Uterus (tissue), 2 donors: ENCODE measurements at regions not wholly inside any gene's neighbourhood (a gene's known extent, or its start where the extent isn't known, plus 50 kb on each side); places are given as distances from the start of the nearest gene placed in this dataset.

Source experiments
- POLR2A ChIP-seq, 2 donors: fragments of 450-650 bp; IDR thresholded peaks; one replicate each; pipeline ENCODE4 v1.6.1; 2016; ENCODE audit warnings: antibody characterized with exemption in 2 of 2, mild to moderate bottlenecking in 1 of 2, moderate library complexity in 1 of 2
- TF ChIP-seq, protein P1 (sequence below), 4 experiments: fragments of 200-600 bp in 2 of 4; fragments of 450-650 bp in 2 of 4; sonication (generic) in 2 of 4; IDR thresholded peaks; one replicate each; pipeline ENCODE4 v1.5.1; 2016 to 2019; ENCODE audit warnings: antibody characterized with exemption in 4 of 4, mild to moderate bottlenecking in 2 of 4, moderate library complexity in 1 of 4

DNA sequence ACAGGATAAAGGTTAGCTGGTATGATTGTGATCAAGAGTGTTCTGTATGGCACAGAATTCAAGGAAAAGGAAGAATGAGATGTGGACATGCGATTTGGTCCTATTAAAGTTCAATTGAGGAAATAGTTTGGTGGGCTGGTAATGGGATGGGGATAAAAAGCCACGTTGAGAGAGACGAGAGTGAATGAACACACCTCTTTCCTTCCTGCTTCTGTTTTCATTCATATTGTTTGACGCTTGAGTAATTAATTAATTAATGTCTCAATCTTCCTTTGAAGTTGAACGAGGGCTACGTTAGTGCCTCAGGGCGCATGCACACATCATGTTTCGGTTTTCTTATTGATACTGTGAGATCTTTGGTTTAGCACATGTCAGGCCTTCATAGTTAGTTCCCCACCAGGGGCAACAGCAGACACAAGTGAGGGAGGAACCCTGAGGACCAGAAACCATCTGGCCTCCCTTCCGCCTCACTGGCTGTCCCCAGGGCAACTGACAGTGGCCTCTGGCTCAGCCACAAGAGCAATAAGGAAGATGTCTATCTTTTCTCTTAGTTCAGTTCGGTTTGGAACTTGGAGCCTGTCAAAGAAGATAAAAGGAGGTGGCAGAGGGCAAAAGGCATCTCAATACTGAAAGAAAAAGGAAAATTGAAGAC lies 116.0 kb downstream of the LIPG start:
- TF ChIP-seq, protein P1, sequence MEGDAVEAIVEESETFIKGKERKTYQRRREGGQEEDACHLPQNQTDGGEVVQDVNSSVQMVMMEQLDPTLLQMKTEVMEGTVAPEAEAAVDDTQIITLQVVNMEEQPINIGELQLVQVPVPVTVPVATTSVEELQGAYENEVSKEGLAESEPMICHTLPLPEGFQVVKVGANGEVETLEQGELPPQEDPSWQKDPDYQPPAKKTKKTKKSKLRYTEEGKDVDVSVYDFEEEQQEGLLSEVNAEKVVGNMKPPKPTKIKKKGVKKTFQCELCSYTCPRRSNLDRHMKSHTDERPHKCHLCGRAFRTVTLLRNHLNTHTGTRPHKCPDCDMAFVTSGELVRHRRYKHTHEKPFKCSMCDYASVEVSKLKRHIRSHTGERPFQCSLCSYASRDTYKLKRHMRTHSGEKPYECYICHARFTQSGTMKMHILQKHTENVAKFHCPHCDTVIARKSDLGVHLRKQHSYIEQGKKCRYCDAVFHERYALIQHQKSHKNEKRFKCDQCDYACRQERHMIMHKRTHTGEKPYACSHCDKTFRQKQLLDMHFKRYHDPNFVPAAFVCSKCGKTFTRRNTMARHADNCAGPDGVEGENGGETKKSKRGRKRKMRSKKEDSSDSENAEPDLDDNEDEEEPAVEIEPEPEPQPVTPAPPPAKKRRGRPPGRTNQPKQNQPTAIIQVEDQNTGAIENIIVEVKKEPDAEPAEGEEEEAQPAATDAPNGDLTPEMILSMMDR (IDR thresholded peaks at IDR 0.05) = no peak
- no peak for TF ChIP-seq POLR2A (IDR thresholded peaks at IDR 0.05)
